GM12892 (cell line): ENCODE measurements at regions not wholly inside any gene's neighbourhood (a gene's known extent, or its start where the extent isn't known, plus 50 kb on each side); places are given as distances from the start of the nearest gene placed in this dataset.

ENCODE experiments used
- POLR2A ChIP-seq: IDR thresholded peaks from 2 replicates; pipeline ENCODE4 v1.6.1; 2011; ENCODE audit warnings: low read depth, low read length, control low read depth
- POLR2AphosphoS5 ChIP-seq: IDR thresholded peaks from 2 replicates; pipeline ENCODE4 v1.6.1; 2011; ENCODE audit warnings: low read depth, low read length, control low read depth
- TAF1 ChIP-seq: IDR thresholded peaks from 2 replicates; pipeline ENCODE4 v1.6.1; 2011; ENCODE audit warnings: low read depth, mild to moderate bottlenecking, control low read depth, low read length, borderline replicate concordance

DNA sequence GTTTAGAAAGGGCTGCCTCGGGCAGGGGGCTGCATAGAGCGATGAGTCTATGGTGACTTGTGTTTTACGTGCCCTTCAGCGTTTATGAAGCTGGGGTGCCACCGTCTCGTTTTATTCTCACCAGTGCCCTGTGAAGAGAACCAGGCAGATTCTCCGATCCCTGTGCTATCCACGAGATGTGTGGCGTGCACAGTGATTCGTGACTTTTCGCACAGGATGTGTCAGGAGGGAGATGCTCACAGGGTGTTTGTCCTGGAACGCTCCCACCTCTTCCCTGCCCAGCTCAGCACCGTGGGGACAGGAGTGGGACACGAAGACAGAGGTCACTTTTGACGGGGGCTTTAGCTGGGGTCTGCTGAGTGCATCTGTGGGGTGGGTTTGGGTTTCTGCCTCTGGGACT is 54.9 kb upstream of the AJAP1 start:
- TF ChIP-seq POLR2A (no peak), TAF1 (no peak), POLR2AphosphoS5 (no peak)
